ENCODE measurements at regions not wholly inside any gene's neighbourhood (a gene's known extent, or its start where the extent isn't known, plus 50 kb on each side); places are given as distances from the start of the nearest gene placed in this dataset.

GRCh38 chr18:5073026-5073944 lies 123.8 kb downstream of the AKAIN1 start:
- TF ChIP-seq CTCF (IDR thresholded peaks at IDR 0.05): peak in 3 of 5 experiments; percentile 20 to 42 (median 36)
- TF ChIP-seq POLR2A (IDR thresholded peaks at IDR 0.05): no peak
- TF ChIP-seq EP300 (IDR thresholded peaks at IDR 0.05): no peak
